GM18858 (cell line): ENCODE measurements at regions not wholly inside any gene's neighbourhood (a gene's known extent, or its start where the extent isn't known, plus 50 kb on each side); places are given as distances from the start of the nearest gene placed in this dataset.
A peak's percentile ranks its signal among the peaks of the same experiment; 100 is the strongest.

ENCODE experiments used
- ATAC-seq: cut with Tn5 transposase; IDR thresholded peaks from one replicate; pipeline ENCODE4 v1.9.1; 2021; ENCODE audit not compliant: unreplicated experiment

DNA sequence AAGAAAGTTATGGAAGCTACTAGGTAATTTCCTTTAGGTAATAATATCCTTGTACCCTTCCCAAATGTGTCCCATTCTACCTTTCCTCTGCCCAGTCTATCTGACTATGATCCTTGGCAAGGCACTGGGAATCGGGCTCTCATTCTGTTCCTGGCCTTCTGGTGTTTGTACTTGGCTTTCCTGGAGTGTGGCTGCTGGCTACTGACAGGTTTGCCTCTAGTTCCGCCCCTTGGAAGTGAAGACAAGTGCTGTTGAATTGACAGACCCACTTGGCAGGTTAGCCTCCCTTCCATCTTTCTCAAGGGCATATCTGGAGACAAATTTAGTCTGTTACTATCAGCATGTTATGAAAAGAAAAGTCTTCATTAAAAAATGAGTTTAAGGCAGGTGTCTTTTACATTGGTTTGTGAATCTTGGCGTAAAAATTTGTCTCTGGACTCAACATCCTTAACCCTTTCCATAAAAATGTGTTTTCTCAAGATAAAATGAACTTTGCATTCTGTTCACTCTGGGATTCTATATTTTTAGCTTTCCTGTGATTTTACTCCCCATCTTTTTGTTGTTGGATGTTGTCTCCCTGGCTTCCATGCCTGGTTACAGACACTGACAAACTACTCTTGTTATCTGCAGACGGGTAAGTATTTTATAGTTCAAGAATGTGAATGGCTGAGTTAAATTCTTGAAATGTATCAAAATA is 287.4 kb upstream of the PDGFD start:
- ATAC-seq: no peak

GRCh38 chr11:104443387-104443786 is 279.4 kb upstream of the PDGFD start:
- no peak for ATAC-seq

- no peak for ATAC-seq
Observed at GRCh38 chr11:104442321-104442720, 278.4 kb upstream of the PDGFD start.

DNA sequence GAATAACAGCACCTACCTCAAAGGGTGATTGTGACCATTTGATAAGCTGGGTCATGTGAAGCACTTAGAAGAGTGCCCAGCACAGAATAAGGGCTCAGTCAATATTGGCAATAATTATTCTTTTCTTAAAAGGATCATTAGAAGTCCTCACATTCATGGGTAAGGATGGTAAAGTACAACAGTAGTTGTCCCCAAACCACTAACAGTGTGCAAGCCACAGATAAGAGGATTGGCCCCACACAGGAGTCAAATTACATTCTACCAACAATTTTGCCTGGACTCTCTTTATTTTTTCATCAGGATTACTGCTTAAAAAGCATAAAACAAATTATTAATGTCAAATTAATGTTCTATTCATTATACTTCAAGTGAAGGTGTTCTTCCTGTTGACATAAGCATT is 271.5 kb upstream of the PDGFD start:
- no peak for ATAC-seq

- ATAC-seq: no peak
Observed at GRCh38 chr11:104433751-104434150, 269.8 kb upstream of the PDGFD start.

- ATAC-seq: no peak
Observed at GRCh38 chr11:104432981-104433380, 269.0 kb upstream of the PDGFD start.

DNA sequence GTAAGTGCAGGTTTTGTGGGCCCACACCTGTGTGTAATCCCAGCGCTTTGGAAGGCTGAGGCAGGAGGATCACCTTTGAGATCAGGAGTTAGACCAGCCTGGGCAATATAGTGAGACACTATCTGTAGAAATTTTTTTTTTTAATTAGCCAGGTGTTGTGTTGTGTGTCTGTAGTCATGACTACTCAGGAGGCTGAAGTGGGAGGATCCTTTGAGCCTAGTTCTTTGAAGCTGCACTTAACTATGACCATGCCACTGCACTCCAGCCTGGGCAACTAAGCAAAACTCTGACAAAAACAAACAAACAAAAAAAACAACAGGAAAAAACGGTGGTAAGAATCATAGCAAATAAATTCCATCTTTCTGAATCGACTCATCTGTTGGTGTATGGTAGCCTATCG is 268.6 kb upstream of the PDGFD start:
- no peak for ATAC-seq

DNA sequence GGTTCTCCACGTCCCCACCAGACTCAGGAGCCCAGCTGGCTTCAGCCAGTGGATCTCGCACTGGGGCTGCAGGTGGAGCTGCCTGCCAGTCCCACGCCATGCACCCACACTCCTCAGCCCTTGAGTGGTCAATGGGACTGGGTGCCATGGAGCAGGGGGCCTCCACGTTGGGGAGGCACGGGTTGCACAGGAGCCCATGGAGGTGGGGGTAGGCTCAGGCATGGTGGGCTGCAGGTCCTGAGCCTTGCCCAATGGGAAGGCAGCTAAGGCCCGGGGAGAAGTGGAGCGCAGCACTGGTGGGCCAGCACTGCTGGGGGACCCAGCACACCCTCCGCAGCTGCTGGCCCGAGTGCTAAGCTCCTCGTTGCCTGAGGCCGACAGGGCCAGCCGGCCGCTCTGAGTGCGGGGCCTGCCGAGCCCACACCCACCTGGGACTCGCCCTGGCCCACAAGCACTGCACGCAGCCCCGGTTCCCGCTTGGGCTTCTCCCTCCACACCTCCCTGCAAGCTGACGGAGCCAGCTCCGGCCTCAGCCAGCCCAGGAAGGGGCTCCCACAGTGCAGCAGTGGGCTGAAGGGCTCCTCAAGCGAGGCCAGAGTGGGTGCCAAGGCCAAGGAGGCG is 258.5 kb upstream of the PDGFD start:
- no peak for ATAC-seq

DNA sequence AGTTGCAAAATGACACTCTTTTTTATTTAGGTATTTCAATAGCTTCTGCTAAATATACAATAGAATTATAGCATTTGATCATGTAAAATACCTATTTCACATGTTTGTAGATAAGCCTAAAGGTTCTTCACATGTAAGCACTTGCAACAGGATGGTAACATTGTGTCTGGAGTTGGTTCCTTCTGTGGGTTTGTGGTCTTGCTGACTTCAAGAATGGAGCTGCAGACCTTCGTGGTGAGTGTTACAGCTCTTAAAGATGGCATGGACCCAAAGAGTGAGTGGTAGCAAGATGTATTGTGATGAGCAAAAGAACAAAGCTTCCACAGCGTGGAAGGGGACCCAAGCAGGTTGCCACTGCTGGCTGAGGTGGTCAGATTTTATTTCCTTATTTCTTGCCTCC is 246.4 kb upstream of the PDGFD start:
- no peak for ATAC-seq

DNA sequence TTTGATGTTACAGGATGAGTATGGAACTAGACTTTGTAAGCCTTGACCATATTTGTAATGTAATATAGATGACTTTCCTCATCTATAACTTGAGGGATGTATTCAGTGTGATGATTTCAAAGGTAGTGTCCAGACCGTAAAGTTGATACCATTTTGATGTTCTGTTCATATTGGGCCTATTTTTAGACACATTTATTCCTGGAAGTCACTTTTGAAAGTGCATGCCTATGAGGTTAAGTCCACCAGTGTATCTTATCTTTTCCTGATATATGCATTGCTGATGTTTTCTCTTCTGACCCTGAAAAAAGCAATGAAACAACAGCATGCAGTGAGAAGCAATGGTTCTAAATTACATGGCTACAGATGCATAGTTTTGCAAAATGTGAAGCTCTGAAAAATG is 244.7 kb upstream of the PDGFD start:
- no peak for ATAC-seq

DNA sequence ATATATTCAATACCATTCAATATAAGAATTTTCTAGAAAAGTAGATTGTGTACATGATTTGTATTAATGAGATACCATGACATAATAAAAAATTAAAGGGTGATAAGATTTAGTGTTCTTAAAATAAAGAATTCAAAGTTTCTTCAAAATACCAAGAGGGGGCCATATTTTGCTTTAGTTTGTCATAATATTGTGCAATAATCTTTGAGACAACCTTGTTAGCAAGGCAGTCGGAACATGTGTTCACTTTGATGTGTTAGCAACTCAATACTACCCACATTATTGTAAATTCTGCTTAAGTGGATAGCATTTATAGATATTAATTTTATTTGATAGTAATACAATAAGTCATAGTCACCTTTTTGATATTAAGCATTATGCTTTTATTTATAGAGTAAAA is 241.3 kb upstream of the PDGFD start:
- no peak for ATAC-seq

GRCh38 chr11:104404231-104405175 is 240.6 kb upstream of the PDGFD start:
- no peak for ATAC-seq

GRCh38 chr11:104402812-104403521 is 239.0 kb upstream of the PDGFD start:
- ATAC-seq: no peak

- ATAC-seq: no peak
Observed at GRCh38 chr11:104394508-104394907, 230.6 kb upstream of the PDGFD start.

DNA sequence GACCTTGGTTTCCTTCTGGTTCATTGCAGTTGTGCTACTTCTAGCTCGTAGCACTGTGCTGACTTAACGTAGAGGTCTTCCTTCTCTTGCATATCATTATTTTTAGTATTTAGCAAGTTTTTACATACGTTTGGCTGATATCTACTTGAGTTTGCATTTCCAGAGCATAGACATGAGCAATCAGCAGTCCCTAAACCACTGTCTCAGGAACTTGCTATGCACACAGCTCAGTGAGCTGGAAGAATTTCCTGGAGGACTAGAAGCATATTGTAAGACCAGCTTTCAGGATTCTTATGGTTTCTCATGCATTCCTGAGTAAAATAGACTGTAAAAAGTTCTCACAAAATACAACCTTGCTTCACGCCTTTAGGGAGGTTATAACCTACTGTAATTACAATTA is 226.7 kb upstream of the PDGFD start:
- no peak for ATAC-seq

DNA sequence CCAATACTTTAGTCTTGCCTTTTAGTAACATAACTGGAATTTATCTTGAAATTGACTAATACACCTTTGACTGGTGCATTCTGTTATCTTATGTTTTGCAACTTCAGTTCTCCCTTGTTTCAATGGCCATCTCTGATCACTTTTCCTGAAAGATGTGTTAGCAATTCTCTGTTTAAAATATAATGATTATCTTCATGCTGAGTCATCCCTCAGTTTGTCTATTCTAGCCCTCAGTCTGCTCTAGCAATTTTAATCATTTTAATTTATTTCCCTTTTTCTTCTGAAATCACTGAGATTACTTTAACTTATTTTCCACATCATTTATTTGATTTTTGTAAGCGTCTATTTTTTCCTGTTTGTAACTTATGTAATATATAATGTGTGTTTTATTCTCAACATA is 221.9 kb upstream of the PDGFD start:
- ATAC-seq: no peak

DNA sequence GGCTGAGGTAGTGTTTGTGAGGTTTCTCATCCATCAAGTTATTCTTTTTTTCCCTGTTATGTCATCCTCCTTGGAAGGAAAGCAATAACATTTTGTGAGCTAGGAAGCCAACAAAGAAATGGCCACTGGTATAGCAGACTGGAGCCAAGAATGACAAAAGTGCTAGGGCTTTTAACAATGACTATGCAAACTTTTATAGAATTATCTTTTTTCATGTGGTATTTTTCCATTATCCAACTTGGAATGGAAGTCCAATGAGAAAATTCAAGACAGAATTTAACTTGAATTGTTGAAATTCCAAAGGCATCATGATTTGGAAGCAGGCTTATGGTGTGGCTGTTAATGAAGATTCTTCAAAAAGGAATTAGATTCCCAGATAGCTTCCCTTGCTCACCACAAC is 216.4 kb upstream of the PDGFD start:
- ATAC-seq: no peak

GRCh38 chr11:104372111-104372510 is 208.2 kb upstream of the PDGFD start:
- no peak for ATAC-seq

GRCh38 chr11:104370478-104370877 is 206.5 kb upstream of the PDGFD start:
- peak; percentile 69 for ATAC-seq

DNA sequence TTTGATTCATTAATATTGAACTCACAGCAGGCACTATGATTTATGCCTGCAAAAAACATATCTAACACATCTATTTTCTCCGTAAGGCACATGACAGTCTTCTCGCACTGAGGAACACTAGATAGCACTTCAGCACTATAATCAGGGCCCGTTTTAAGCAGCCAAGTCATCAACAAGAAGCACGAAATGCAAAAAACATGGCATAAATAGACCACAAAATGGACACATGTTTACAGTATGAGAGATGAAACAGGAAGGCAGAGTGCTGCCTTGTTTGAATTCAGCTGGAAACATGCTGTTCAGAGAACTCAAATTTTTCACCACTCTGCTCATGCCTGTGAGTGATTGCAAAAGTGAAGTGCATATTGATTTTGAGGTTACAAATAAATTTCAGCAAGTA is 205.8 kb upstream of the PDGFD start:
- no peak for ATAC-seq

- ATAC-seq: no peak
Observed at GRCh38 chr11:104366321-104366734, 202.4 kb upstream of the PDGFD start.
